22Rv1 (cell line): ENCODE measurements at regions not wholly inside any gene's neighbourhood (a gene's known extent, or its start where the extent isn't known, plus 50 kb on each side); places are given as distances from the start of the nearest gene placed in this dataset.

Source experiments
- H3K27ac ChIP-seq: fragments of 450-650 bp; 2 replicates; pipeline ENCODE4 v1.5.1; 2017
- ZFX ChIP-seq: fragments of 450-650 bp; IDR thresholded peaks from 2 replicates; pipeline ENCODE4 v1.6.1; 2017; ENCODE audit warnings: antibody characterized with exemption, borderline replicate concordance
- TF ChIP-seq, protein P1 (sequence below): fragments of 450-650 bp; IDR thresholded peaks from 2 replicates; pipeline ENCODE4 v1.5.1; 2017; ENCODE audit warnings: mild to moderate bottlenecking

DNA sequence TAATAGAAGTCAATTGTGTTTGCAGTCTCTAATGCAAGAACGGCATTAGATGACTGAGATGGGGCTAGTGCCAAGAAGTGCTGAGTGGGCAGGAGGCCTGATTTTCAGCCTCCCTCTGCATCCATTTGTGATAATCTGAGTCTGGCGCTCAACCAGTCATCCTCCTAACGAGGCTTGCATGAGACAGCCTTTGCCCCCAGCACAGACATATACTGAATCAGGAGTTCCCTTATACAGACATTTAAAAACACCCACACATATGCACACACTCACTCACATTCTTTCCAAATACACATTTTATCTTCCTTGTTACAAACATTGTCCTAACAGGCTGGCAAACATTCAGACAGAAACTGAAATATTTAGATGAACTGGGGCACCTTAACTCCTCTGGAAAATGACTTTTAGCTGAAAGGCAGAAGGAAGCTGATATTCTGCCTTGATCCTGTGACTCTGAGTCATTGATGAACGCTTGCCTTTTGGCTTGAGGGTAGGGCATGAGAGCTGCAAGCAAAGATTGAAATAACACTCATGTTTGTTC lies 562.3 kb downstream of the DHX35 start:
- H3K27ac ChIP-seq = no peak overlapping the region
- TF ChIP-seq, protein P1, sequence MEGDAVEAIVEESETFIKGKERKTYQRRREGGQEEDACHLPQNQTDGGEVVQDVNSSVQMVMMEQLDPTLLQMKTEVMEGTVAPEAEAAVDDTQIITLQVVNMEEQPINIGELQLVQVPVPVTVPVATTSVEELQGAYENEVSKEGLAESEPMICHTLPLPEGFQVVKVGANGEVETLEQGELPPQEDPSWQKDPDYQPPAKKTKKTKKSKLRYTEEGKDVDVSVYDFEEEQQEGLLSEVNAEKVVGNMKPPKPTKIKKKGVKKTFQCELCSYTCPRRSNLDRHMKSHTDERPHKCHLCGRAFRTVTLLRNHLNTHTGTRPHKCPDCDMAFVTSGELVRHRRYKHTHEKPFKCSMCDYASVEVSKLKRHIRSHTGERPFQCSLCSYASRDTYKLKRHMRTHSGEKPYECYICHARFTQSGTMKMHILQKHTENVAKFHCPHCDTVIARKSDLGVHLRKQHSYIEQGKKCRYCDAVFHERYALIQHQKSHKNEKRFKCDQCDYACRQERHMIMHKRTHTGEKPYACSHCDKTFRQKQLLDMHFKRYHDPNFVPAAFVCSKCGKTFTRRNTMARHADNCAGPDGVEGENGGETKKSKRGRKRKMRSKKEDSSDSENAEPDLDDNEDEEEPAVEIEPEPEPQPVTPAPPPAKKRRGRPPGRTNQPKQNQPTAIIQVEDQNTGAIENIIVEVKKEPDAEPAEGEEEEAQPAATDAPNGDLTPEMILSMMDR = no peak
- TF ChIP-seq ZFX = no peak

DNA sequence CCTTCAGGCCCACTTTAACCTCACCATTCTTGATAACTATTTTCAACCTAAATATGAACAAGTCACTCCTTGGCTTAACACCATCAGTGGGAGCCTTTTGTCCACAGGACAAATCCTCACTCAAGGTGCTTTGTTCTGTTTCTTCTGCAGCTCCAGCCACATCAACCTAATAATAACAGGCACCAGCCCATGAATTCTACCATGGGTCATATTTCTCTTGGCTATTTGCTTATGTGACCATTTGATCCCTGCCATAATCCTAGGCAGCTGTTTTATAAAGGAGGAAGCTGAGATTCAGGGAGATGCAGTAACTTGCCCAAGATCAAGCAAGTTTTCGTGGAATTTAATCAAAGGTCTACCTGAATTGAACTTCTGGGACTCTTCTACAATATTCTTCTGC lies 561.3 kb downstream of the DHX35 start:
- TF ChIP-seq, protein P1 = no peak
- TF ChIP-seq ZFX = no peak
- no peak overlapping the region for H3K27ac ChIP-seq

DNA sequence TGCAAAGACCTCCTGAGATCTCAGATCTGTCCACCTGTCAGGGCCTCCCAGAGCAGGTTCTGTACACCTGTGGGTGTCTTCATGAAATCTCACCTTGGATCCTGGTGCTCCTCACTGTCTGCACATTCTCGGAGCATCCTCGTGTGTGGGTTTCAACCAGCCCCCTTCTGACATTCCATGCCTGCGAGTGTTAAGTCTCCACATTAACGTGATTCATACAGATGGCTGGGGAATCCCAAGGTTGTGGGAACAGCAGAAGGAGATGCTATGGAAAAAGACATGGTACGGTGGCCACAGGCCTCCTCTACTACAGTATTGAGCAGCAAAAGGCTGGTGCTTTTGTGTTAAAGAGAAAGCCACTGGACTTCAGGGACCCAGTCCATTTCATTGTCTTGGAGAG lies 556.5 kb downstream of the DHX35 start:
- no peak overlapping the region for H3K27ac ChIP-seq
- TF ChIP-seq ZFX = no peak
- TF ChIP-seq, protein P1 = no peak

DNA sequence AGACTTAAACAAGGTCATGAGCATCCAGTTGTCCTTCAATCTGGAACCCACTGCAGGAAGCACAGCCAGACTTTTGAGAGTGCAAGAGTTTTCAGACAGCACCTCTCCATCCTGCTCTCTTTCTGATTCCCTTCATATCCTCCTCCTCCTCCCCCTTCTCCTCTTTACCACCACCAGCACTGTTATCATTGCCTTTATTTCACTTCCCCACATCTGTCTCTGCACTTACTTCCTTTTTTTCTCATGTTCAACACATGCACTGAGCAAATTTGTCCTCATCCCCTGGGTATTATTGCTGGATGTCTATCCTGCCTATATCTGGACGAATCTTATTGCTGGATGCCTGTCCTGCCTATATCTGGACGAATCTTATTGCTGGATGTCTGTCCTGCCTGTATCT lies 554.8 kb downstream of the DHX35 start:
- no peak for TF ChIP-seq ZFX
- TF ChIP-seq, protein P1 = no peak

DNA sequence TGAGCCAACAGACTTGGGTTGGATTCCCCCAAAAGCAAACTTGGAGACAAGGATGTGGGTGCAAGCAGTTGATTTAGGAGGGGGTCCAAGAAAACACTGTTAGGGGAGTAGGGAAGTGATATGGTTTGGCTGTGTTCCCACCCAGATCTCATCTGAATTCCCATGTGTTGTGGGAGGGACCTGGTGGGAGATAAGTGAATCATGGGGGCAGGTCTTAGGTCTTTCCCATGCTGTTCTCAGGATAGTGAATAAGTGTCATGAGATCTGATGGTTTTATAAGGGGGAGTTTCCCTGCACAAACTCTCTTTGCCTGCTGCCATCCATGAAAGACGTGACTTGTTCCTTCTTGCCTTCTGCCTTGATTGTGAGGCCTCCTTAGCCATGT lies 542.6 kb downstream of the DHX35 start:
- H3K27ac ChIP-seq = no peak overlapping the region
- TF ChIP-seq, protein P1 = no peak
- TF ChIP-seq ZFX = no peak

More for the DNA sequence above, 554.8 kb downstream of the DHX35 start:
- no peak overlapping the region for H3K27ac ChIP-seq

DNA sequence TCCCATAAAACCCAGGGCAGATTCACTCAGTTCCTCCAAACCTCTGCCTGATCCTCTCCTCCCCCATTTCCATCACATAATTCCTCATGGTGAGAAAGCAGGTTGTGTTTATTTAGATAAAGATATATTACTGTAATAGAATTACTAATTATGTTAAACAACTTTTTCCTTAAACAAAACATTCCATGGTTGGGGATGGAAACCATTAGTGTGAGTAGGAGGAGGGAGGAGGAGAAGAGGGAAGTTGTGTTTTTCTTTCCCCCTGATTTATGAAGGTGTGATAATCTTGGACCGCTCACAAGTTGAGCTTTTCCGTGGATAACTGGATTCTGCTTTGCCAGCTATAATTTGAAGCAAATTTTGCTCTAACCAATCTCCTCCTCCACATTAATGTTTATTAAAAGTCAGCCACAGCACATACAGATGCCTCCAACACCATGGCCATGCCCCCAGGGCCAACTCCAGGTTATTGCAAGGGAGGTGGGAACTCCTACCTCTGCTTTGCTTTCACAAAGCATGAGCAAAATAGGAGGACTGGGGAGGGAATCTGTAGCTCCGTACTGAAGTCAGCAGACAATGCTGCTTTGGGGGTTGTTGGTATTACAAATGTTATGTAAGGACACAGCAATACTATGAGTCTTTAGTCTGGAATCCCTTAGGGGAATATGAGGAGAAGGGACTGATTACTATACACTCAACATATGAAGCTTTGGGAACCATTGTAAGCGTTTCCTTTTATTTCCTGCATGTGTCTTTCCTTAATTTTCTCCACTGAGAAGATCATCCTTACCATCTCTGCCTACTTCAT lies 542.0 kb downstream of the DHX35 start:
- TF ChIP-seq, protein P1 = no peak
- no peak for TF ChIP-seq ZFX

DNA sequence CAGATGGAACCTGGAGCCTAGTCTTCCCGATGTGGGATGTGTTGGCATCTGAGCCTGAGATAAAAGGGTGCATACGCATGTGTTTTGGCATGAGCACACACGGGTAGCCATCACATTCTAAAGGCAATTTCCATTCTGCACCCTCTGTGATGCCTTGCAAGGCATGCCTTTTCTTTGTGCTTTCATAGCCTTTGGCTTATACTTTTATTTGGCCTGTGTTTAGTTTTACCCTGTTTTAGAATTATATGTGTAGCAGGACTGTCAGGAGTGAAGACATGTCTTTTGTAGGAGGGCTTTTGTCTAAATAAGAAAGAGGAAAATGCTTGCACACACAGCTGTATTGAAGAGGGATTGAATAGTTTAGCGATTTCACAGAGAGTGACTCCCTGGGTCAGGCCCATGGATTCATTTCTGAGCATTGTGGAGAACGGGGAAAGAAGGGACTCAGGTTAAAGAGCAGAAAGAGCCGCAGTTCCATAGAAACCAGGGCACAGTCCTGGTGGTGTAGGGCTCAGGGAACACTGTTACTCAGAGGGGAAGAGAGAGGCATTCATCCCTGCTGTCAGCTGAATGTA lies 530.2 kb downstream of the DHX35 start:
- no peak overlapping the region for H3K27ac ChIP-seq
- no peak for TF ChIP-seq ZFX
- TF ChIP-seq, protein P1 = no peak

More for the DNA sequence above, 542.0 kb downstream of the DHX35 start:
- H3K27ac ChIP-seq = no peak overlapping the region
